AG04450 (cell line): ENCODE measurements at regions not wholly inside any gene's neighbourhood (a gene's known extent, or its start where the extent isn't known, plus 50 kb on each side); places are given as distances from the start of the nearest gene placed in this dataset.

Experiments used
- CTCF ChIA-PET: fragments of 300-600, 350-600 bp; formaldehyde crosslinking; extraction: SDS; loops from one replicate; lab custom pipeline; 2022; ENCODE audit warnings: antibody characterized with exemption, inconsistent platforms; lab: Charles Lee
- POLR2A ChIA-PET: fragments of 350-600 bp; formaldehyde crosslinking; extraction: SDS; loops from one replicate; lab custom pipeline; 2021; ENCODE audit warnings: antibody characterized with exemption, inconsistent platforms; lab: Yijun Ruan, JAX
- DNase-seq: peaks from one replicate; pipeline ENCODE4 v3.0.0-alpha.2; 2011; ENCODE audit warnings: low read depth, low spot score
- H3K27ac ChIP-seq: one replicate; pipeline ENCODE4 v1.5.1; 2012; ENCODE audit warnings: low read depth, low read length, control low read depth
- H3K27me3 ChIP-seq: one replicate; pipeline ENCODE4 v1.6.0; 2012; ENCODE audit warnings: low read length; ENCODE audit not compliant: control insufficient read depth, insufficient read depth
- H3K4me3 ChIP-seq: 2 replicates; pipeline ENCODE4 v1.5.1; 2011; ENCODE audit warnings: mild to moderate bottlenecking, low read depth, low read length, control low read depth
- H3K9me3 ChIP-seq: 2 replicates; pipeline ENCODE4 v1.5.1; 2012; ENCODE audit warnings: low read length; ENCODE audit not compliant: control insufficient read depth, insufficient read depth
- CTCF ChIP-seq: IDR thresholded peaks from 2 replicates; pipeline ENCODE4 v1.5.1; 2011; ENCODE audit warnings: low read depth, low read length, control low read depth, inconsistent platforms

DNA sequence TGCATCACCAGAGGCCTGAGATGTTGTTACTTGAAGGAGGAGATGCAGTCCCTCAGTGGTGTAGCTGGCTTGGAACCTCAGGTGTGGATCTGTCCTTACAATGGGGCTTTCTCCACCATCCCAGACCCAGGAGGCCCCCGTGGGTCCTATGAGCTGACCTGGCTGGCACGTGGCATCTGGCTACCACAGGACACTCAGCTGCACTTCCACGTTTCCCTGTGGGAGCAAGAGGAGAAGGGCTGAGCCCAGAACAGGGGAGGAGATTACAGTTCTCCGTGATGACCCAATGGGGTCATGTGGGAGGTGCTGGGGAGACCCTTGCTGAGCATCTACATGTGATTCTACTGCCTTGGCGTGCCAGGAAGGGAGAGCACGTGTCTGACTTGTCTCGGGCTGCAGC lies 1448.4 kb downstream of the TBC1D22A start:
- POLR2A ChIA-PET: no interaction called here
- no peak for TF ChIP-seq CTCF

DNA sequence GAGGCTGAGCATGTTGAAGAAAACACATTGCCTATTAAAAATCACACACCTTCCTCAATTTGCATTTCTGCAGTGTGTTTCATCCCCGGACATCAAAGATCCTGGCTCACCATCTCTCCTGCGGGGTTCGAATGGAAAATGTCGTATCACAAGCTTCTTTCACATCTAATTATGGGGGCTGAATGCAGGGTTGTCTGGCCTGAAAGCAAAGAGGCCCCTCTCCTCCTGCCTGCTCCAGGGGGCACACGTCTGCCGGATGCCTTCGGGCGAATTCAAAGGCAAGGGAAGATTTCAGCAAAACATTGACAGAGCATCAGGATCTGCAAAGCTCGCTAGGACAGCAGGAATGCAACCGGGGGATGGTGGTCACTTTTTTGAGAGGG lies 1447.7 kb downstream of the TBC1D22A start:
- TF ChIP-seq CTCF: no peak
- POLR2A ChIA-PET: no interaction called here
- Histone ChIP-seq H3K27ac (no peak overlapping the region), H3K9me3 (peaks cover 86% of the 10 kb centered on the region), H3K4me3 (no peak overlapping the region), H3K27me3 (no peaks in the 10 kb centered on the region)
- CTCF ChIA-PET: no interaction called here
- DNase-seq: no peak

More for the DNA sequence above, 1448.4 kb downstream of the TBC1D22A start:
- Histone ChIP-seq H3K27ac (no peak overlapping the region), H3K9me3 (peaks cover 79% of the 10 kb centered on the region), H3K27me3 (no peaks in the 10 kb centered on the region), H3K4me3 (no peak overlapping the region)
- no peak for DNase-seq
- CTCF ChIA-PET: no interaction called here

- H3K27ac ChIP-seq: no peak overlapping the region
- ChIA-PET CTCF (no interaction called here), POLR2A (no interaction called here)
- H3K4me3 ChIP-seq: no peak overlapping the region
- no peak for TF ChIP-seq CTCF
- peaks cover 88% of the 10 kb centered on the region for H3K9me3 ChIP-seq
- no peak for DNase-seq
- no peaks in the 10 kb centered on the region for H3K27me3 ChIP-seq
Observed at GRCh38 chr22:48209473-48210197, 1447.2 kb downstream of the TBC1D22A start.

- POLR2A ChIA-PET: no interaction called here
- TF ChIP-seq CTCF: no peak
Observed at GRCh38 chr22:48208894-48209293, 1446.4 kb downstream of the TBC1D22A start.

DNA sequence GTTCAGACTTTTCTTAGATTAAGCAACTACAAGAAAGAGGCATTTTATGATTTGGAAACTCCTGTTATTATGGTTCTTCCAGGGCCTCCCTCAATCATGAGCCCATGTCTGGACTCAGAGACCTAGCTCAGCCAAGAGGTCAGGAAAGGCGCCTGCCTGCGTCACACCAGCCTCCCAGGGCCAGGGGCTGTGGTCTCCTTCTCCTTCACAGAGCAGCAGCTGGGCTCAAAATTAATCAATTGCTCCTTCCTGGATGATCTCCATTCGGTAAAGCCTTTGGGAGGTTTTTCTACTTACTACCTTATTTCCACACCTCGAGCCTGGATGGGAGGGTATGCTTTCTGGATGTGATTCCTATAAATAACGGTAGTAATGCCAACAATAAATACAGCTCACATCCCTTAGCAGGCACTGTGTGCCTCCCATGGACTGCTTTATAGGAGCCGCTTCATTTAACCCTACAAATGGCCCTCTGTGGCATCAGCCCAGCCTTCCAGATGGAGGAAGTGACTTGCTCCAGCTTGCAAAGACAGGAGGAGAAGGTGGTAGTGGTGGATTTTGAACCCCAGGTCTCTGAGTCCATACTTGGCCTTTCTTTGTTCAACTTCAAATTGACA lies 1445.6 kb downstream of the TBC1D22A start:
- POLR2A ChIA-PET: no interaction called here
- no peak for DNase-seq

More at GRCh38 chr22:48208894-48209293, 1446.4 kb downstream of the TBC1D22A start:
- H3K9me3 ChIP-seq: peaks cover 80% of the 10 kb centered on the region
- DNase-seq: no peak
- CTCF ChIA-PET: no interaction called here
- H3K27ac ChIP-seq: no peak overlapping the region
- no peaks in the 10 kb centered on the region for H3K27me3 ChIP-seq
- no peak overlapping the region for H3K4me3 ChIP-seq

More for the DNA sequence above, 1445.6 kb downstream of the TBC1D22A start:
- H3K4me3 ChIP-seq: no peak overlapping the region
- H3K9me3 ChIP-seq: peaks cover 74% of the 10 kb centered on the region
- CTCF ChIA-PET: no interaction called here
- no peak for TF ChIP-seq CTCF
- no peak overlapping the region for H3K27ac ChIP-seq
- no peaks in the 10 kb centered on the region for H3K27me3 ChIP-seq
